HG02588 (cell line): ENCODE measurements at regions not wholly inside any gene's neighbourhood (a gene's known extent, or its start where the extent isn't known, plus 50 kb on each side); places are given as distances from the start of the nearest gene placed in this dataset.

Source experiments
- ATAC-seq: cut with Tn5 transposase; IDR thresholded peaks from one replicate; pipeline ENCODE4 v1.9.1; 2021; ENCODE audit warnings: mild to moderate bottlenecking, moderate library complexity; ENCODE audit not compliant: unreplicated experiment

GRCh38 chr10:65528986-65529385, 1396.8 kb upstream of the LRRTM3 start:
- no peak for ATAC-seq

- no peak for ATAC-seq
These were observed 1394.3 kb upstream of the LRRTM3 start for GRCh38 chr10:65531545-65531944.

GRCh38 chr10:65534771-65535170, 1391.1 kb upstream of the LRRTM3 start:
- ATAC-seq, result no peak

- ATAC-seq, result no peak
These were observed 1381.1 kb upstream of the LRRTM3 start for GRCh38 chr10:65544756-65545155.

GRCh38 chr10:65548001-65548400, 1377.8 kb upstream of the LRRTM3 start:
- no peak for ATAC-seq

GRCh38 chr10:65550761-65551160, 1375.1 kb upstream of the LRRTM3 start:
- no peak for ATAC-seq

- no peak for ATAC-seq
These were observed 1370.6 kb upstream of the LRRTM3 start for GRCh38 chr10:65555192-65555591.

- ATAC-seq, result no peak
These were observed 1369.8 kb upstream of the LRRTM3 start for GRCh38 chr10:65556006-65556405.

- ATAC-seq, result no peak
These were observed 1366.5 kb upstream of the LRRTM3 start for GRCh38 chr10:65559369-65559768.

- no peak for ATAC-seq
These were observed 1360.6 kb upstream of the LRRTM3 start for GRCh38 chr10:65565246-65565645.

- ATAC-seq, result no peak
These were observed 1358.9 kb upstream of the LRRTM3 start for GRCh38 chr10:65566906-65567305.

- ATAC-seq, result peak; percentile 37
These were observed 1355.5 kb upstream of the LRRTM3 start for GRCh38 chr10:65570143-65571010.

- peak; percentile 62 for ATAC-seq
These were observed 1354.7 kb upstream of the LRRTM3 start for GRCh38 chr10:65571011-65571570.

- ATAC-seq, result no peak
These were observed 1344.3 kb upstream of the LRRTM3 start for GRCh38 chr10:65581426-65582026.

- ATAC-seq, result no peak
These were observed 1323.5 kb upstream of the LRRTM3 start for GRCh38 chr10:65602182-65602865.

- ATAC-seq, result no peak
These were observed 1314.2 kb upstream of the LRRTM3 start for GRCh38 chr10:65611592-65611991.

GRCh38 chr10:65614956-65615565, 1310.8 kb upstream of the LRRTM3 start:
- no peak for ATAC-seq

- ATAC-seq, result no peak
These were observed 1307.7 kb upstream of the LRRTM3 start for GRCh38 chr10:65618126-65618525.

GRCh38 chr10:65620404-65621048, 1305.3 kb upstream of the LRRTM3 start:
- no peak for ATAC-seq

GRCh38 chr10:65622608-65623007, 1303.2 kb upstream of the LRRTM3 start:
- no peak for ATAC-seq
